A673 (cell line): ENCODE measurements at regions not wholly inside any gene's neighbourhood (a gene's known extent, or its start where the extent isn't known, plus 50 kb on each side); places are given as distances from the start of the nearest gene placed in this dataset.

Experiments
- CTCF ChIP-seq: fragments of 300-800, 200-600 bp; sonication (generic); conservative IDR thresholded peaks from 2 replicates; pipeline ENCODE4 v1.5.1; 2017; ENCODE audit warnings: low read depth, mild to moderate bottlenecking, antibody characterized with exemption, low read length, moderate library complexity, mixed read lengths
- EZH2 ChIP-seq: fragments of 200-600 bp; sonication (generic); IDR thresholded peaks from 2 replicates; pipeline ENCODE4 v1.6.1; 2017; ENCODE audit warnings: borderline replicate concordance, low read depth, mild to moderate bottlenecking, mixed read lengths, antibody characterized with exemption, low read length; ENCODE audit not compliant: poor library complexity, severe bottlenecking

DNA sequence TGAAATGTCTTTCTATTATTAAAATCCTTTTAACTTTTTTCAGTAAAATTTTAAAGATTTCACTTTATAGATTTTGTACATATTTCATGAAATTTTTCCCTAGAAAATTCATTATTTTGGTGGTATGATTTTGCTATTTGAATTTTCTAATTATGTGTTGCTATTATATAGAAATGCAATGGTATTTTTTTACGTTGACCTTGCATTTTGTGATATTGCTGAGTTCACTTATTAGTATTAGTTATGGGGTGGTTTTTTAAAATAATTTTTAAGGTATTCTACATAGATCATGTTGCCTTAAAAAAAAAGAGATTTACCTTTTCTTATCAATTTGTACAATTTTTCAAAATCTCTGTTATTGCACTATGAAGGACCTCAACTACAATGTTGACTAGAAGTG is 458.3 kb downstream of the TLE1 start:
- TF ChIP-seq CTCF = no peak
- TF ChIP-seq EZH2 = no peak
